ENCODE measurements at regions not wholly inside any gene's neighbourhood (a gene's known extent, or its start where the extent isn't known, plus 50 kb on each side); places are given as distances from the start of the nearest gene placed in this dataset.

- FAIRE-seq, result no peak
- no peak for DNase-seq (ENCODE audit: low spot score)
Observed at GRCh38 chr10:94043431-94043990, 49.8 kb downstream of the PLCE1 start.

- DNase-seq (ENCODE audit: low spot score) (no peak), FAIRE-seq (no peak)
Observed at GRCh38 chr10:94046098-94046497, 52.4 kb downstream of the PLCE1 start.

GRCh38 chr10:94047293-94047692, 53.6 kb downstream of the PLCE1 start:
- FAIRE-seq, result no peak

GRCh38 chr10:94049911-94050310, 56.2 kb downstream of the PLCE1 start:
- no peak for FAIRE-seq

More at GRCh38 chr10:94047293-94047692, 53.6 kb downstream of the PLCE1 start:
- no peak for DNase-seq (ENCODE audit: low spot score)

GRCh38 chr10:94052281-94052680, 58.5 kb downstream of the PLCE1 start:
- no peak for FAIRE-seq

More at GRCh38 chr10:94049911-94050310, 56.2 kb downstream of the PLCE1 start:
- no peak for DNase-seq (ENCODE audit: low spot score)

GRCh38 chr10:94052866-94053791, 59.4 kb downstream of the PLCE1 start:
- FAIRE-seq, result no peak
- DNase-seq (ENCODE audit: low spot score), result no peak

More at GRCh38 chr10:94052281-94052680, 58.5 kb downstream of the PLCE1 start:
- no peak for DNase-seq (ENCODE audit: low spot score)

GRCh38 chr10:94059178-94059883, 65.6 kb downstream of the PLCE1 start:
- DNase-seq (ENCODE audit: low spot score) (no peak), FAIRE-seq (no peak)

- FAIRE-seq (no peak), DNase-seq (ENCODE audit: low spot score) (no peak)
Observed at GRCh38 chr10:94061026-94061425, 67.3 kb downstream of the PLCE1 start.

- FAIRE-seq, result no peak
- no peak for DNase-seq (ENCODE audit: low spot score)
Observed at GRCh38 chr10:94062611-94063010, 68.9 kb downstream of the PLCE1 start.

GRCh38 chr10:94065362-94065761, 71.6 kb downstream of the PLCE1 start:
- DNase-seq (ENCODE audit: low spot score) (no peak), FAIRE-seq (no peak)

- DNase-seq (ENCODE audit: low spot score) (no peak), FAIRE-seq (no peak)
Observed at GRCh38 chr10:94065787-94066186, 72.1 kb downstream of the PLCE1 start.

- FAIRE-seq, result no peak
- DNase-seq (ENCODE audit: low spot score), result peak; percentile 28
Observed at GRCh38 chr10:94066411-94066810, 72.7 kb downstream of the PLCE1 start.

GRCh38 chr10:94069884-94070283, 76.2 kb downstream of the PLCE1 start:
- DNase-seq (ENCODE audit: low spot score) (no peak), FAIRE-seq (no peak)

GRCh38 chr10:94074462-94074861, 80.7 kb downstream of the PLCE1 start:
- DNase-seq (ENCODE audit: low spot score) (no peak), FAIRE-seq (no peak)

- DNase-seq (ENCODE audit: low spot score) (no peak), FAIRE-seq (no peak)
Observed at GRCh38 chr10:94075506-94075905, 81.8 kb downstream of the PLCE1 start.

GRCh38 chr10:94076325-94076841, 82.7 kb downstream of the PLCE1 start:
- no peak for FAIRE-seq
- DNase-seq (ENCODE audit: low spot score), result no peak

GRCh38 chr10:94077042-94077441, 83.3 kb downstream of the PLCE1 start:
- FAIRE-seq, result no peak

GRCh38 chr10:94080108-94080507, 86.4 kb downstream of the PLCE1 start:
- FAIRE-seq (no peak), DNase-seq (ENCODE audit: low spot score) (no peak)

More at GRCh38 chr10:94077042-94077441, 83.3 kb downstream of the PLCE1 start:
- no peak for DNase-seq (ENCODE audit: low spot score)

- no peak for FAIRE-seq
Observed at GRCh38 chr10:94083662-94084265, 90.0 kb downstream of the PLCE1 start.

GRCh38 chr10:94084344-94084743, 90.6 kb downstream of the PLCE1 start:
- DNase-seq (ENCODE audit: low spot score), result no peak
- FAIRE-seq, result no peak

More at GRCh38 chr10:94083662-94084265, 90.0 kb downstream of the PLCE1 start:
- no peak for DNase-seq (ENCODE audit: low spot score)

- DNase-seq (ENCODE audit: low spot score) (no peak), FAIRE-seq (no peak)
Observed at GRCh38 chr10:94085288-94085687, 91.6 kb downstream of the PLCE1 start.

Measured in urothelium cell line (cell line).